ENCODE measurements at regions not wholly inside any gene's neighbourhood (a gene's known extent, or its start where the extent isn't known, plus 50 kb on each side); places are given as distances from the start of the nearest gene placed in this dataset.
"Not testable (repeated sequence)": the region's sequence is repeated elsewhere in the genome, so short reads cannot be mapped to it uniquely, and the experiment has no call there.

DNA sequence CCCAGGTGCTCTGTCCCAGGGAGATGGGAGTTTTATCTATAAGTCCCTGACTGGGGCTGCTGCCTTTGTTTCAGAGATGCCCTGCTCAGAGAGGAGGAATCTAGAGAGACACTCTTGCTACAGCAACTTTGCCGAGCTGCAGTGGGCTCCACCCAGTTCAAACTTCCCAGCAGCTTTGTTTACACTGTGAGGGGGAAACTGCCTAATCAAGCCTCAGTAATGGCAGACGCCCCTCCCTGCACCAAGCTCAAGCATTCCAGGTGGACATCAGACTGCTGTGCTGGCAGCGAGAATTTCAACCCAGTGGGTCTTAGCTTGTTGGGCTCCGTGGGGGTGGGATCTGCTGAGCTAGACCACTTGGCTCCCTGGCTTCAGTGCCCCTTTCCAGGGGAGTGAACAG lies 50.2 kb upstream of the RASA1 start:
- not testable (repeated sequence) for DNase-seq
